SK-N-MC (cell line): ENCODE measurements at regions not wholly inside any gene's neighbourhood (a gene's known extent, or its start where the extent isn't known, plus 50 kb on each side); places are given as distances from the start of the nearest gene placed in this dataset.

Source experiments
- EZH2 ChIP-seq: fragments of 200-600 bp; sonication (generic); IDR thresholded peaks from one replicate; pipeline ENCODE4 v1.6.1; 2017; ENCODE audit warnings: antibody characterized with exemption
- POLR2AphosphoS5 ChIP-seq: IDR thresholded peaks from 2 replicates; pipeline ENCODE4 v1.6.1; 2012; ENCODE audit warnings: mild to moderate bottlenecking, low read depth, low read length, borderline replicate concordance

GRCh38 chr2:239536186-239536585 lies 135.4 kb upstream of the HDAC4 start:
- TF ChIP-seq EZH2: no peak
- no peak for TF ChIP-seq POLR2AphosphoS5
